ENCODE measurements at regions not wholly inside any gene's neighbourhood (a gene's known extent, or its start where the extent isn't known, plus 50 kb on each side); places are given as distances from the start of the nearest gene placed in this dataset.

GRCh38 chr9:82549174-82549821, 513.6 kb downstream of the RASEF start:
- Histone ChIP-seq H3F3A (ENCODE audit: insufficient read depth, low read length, poor library complexity, severe bottlenecking) (no peaks in the 10 kb centered on the region), H3K79me2 (replicated peaks; ENCODE audit: insufficient read depth, low read length) (no peaks in the 10 kb centered on the region), H2AFZ (ENCODE audit: low read depth, low read length) (no peak overlapping the region), H3K4me2 (ENCODE audit: low read length) (no peak overlapping the region), H3K36me3 (ENCODE audit: insufficient read depth, low read length) (no peaks in the 10 kb centered on the region), H4K20me1 (ENCODE audit: insufficient read depth) (no peaks in the 10 kb centered on the region), H3K4me3 (ENCODE audit: low read length) (no peak overlapping the region), H3K9me2 (ENCODE audit: insufficient read depth, low read length) (no peaks in the 10 kb centered on the region), H3K27me3 (ENCODE audit: insufficient read depth, low read depth, low read length) (no peaks in the 10 kb centered on the region), H3K9ac (ENCODE audit: low read length) (no peak overlapping the region), H3K27ac (ENCODE audit: low read length) (no peak overlapping the region), H3K9me3 (ENCODE audit: low read length) (no peaks in the 10 kb centered on the region)
- TF ChIP-seq TAF1 (IDR thresholded peaks at IDR 0.05; ENCODE audit: low read depth) (no peak), SMC3 (conservative IDR thresholded peaks at IDR 0.05; ENCODE audit: poor library complexity) (no peak), MXI1 (conservative IDR thresholded peaks at IDR 0.05; ENCODE audit: poor library complexity, severe bottlenecking) (no peak), EZH2 (IDR thresholded peaks at IDR 0.05; ENCODE audit: borderline replicate concordance, insufficient read depth, low read length, poor library complexity, severe bottlenecking) (no peak), RAD21 (conservative IDR thresholded peaks at IDR 0.05) (no peak), EP300 (conservative IDR thresholded peaks at IDR 0.05; ENCODE audit: poor library complexity, severe bottlenecking) (no peak), POLR2AphosphoS5 (IDR thresholded peaks at IDR 0.05) (no peak), CTCF (IDR thresholded peaks at IDR 0.05; ENCODE audit: poor library complexity, severe bottlenecking) (no peak)
- TF ChIP-seq, protein P1, sequence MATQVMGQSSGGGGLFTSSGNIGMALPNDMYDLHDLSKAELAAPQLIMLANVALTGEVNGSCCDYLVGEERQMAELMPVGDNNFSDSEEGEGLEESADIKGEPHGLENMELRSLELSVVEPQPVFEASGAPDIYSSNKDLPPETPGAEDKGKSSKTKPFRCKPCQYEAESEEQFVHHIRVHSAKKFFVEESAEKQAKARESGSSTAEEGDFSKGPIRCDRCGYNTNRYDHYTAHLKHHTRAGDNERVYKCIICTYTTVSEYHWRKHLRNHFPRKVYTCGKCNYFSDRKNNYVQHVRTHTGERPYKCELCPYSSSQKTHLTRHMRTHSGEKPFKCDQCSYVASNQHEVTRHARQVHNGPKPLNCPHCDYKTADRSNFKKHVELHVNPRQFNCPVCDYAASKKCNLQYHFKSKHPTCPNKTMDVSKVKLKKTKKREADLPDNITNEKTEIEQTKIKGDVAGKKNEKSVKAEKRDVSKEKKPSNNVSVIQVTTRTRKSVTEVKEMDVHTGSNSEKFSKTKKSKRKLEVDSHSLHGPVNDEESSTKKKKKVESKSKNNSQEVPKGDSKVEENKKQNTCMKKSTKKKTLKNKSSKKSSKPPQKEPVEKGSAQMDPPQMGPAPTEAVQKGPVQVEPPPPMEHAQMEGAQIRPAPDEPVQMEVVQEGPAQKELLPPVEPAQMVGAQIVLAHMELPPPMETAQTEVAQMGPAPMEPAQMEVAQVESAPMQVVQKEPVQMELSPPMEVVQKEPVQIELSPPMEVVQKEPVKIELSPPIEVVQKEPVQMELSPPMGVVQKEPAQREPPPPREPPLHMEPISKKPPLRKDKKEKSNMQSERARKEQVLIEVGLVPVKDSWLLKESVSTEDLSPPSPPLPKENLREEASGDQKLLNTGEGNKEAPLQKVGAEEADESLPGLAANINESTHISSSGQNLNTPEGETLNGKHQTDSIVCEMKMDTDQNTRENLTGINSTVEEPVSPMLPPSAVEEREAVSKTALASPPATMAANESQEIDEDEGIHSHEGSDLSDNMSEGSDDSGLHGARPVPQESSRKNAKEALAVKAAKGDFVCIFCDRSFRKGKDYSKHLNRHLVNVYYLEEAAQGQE (IDR thresholded peaks at IDR 0.05; ENCODE audit: borderline replicate concordance), result no peak

- H4K20me1 ChIP-seq (ENCODE audit: insufficient read depth), result no peaks in the 10 kb centered on the region
- H2AFZ ChIP-seq (ENCODE audit: low read depth, low read length), result no peak overlapping the region
- H3K9me2 ChIP-seq (ENCODE audit: insufficient read depth, low read length), result no peaks in the 10 kb centered on the region
- no peaks in the 10 kb centered on the region for H3K36me3 ChIP-seq (ENCODE audit: insufficient read depth, low read length)
- H3K4me2 ChIP-seq (ENCODE audit: low read length), result no peak overlapping the region
- no peak overlapping the region for H3K27ac ChIP-seq (ENCODE audit: low read length)
- H3K79me2 ChIP-seq (replicated peaks; ENCODE audit: insufficient read depth, low read length), result no peaks in the 10 kb centered on the region
- no peak overlapping the region for H3K4me3 ChIP-seq (ENCODE audit: low read length)
- no peaks in the 10 kb centered on the region for H3F3A ChIP-seq (ENCODE audit: insufficient read depth, low read length, poor library complexity, severe bottlenecking)
- H3K9ac ChIP-seq (ENCODE audit: low read length), result no peak overlapping the region
- no peaks in the 10 kb centered on the region for H3K9me3 ChIP-seq (ENCODE audit: low read length)
- no peaks in the 10 kb centered on the region for H3K27me3 ChIP-seq (ENCODE audit: insufficient read depth, low read depth, low read length)
- TF ChIP-seq RAD21 (conservative IDR thresholded peaks at IDR 0.05) (no peak), POLR2AphosphoS5 (IDR thresholded peaks at IDR 0.05) (no peak), EZH2 (IDR thresholded peaks at IDR 0.05; ENCODE audit: borderline replicate concordance, insufficient read depth, low read length, poor library complexity, severe bottlenecking) (no peak), CTCF (IDR thresholded peaks at IDR 0.05; ENCODE audit: poor library complexity, severe bottlenecking) (no peak), MXI1 (conservative IDR thresholded peaks at IDR 0.05; ENCODE audit: poor library complexity, severe bottlenecking) (no peak), TAF1 (IDR thresholded peaks at IDR 0.05; ENCODE audit: low read depth) (no peak), EP300 (conservative IDR thresholded peaks at IDR 0.05; ENCODE audit: poor library complexity, severe bottlenecking) (no peak), SMC3 (conservative IDR thresholded peaks at IDR 0.05; ENCODE audit: poor library complexity) (no peak)
- TF ChIP-seq, protein P1 (IDR thresholded peaks at IDR 0.05; ENCODE audit: borderline replicate concordance), result no peak
Measured at GRCh38 chr9:82552784-82553183, 510.2 kb downstream of the RASEF start.
